Tibial nerve (tissue), 4 donors: ENCODE measurements at regions not wholly inside any gene's neighbourhood (a gene's known extent, or its start where the extent isn't known, plus 50 kb on each side); places are given as distances from the start of the nearest gene placed in this dataset.

ENCODE experiments used
- DNase-seq, 2 donors: peaks; one replicate each; pipeline ENCODE4 v3.0.0-alpha.2; 2019; ENCODE audit warnings: low spot score in 2 of 2
- H3K27ac ChIP-seq, 4 donors: fragments of 200-600 bp; sonication (generic) in 3 of 4; one replicate each; pipeline ENCODE4 v1.5.1; 2017 to 2019; ENCODE audit warnings: mild to moderate bottlenecking in 1 of 4
- H3K27me3 ChIP-seq, 2 donors: fragments of 200-600 bp; sonication (generic) in 1 of 2; one replicate each; pipeline versions ENCODE4 v1.5.1 to v1.6.0; 2017 to 2019
- H3K36me3 ChIP-seq, 3 donors: fragments of 200-600 bp; sonication (generic); one replicate each; pipeline ENCODE4 v1.5.1; 2018 to 2019
- H3K4me1 ChIP-seq, 4 donors: fragments of 200-600 bp; sonication (generic) in 3 of 4; one replicate each; pipeline ENCODE4 v1.5.1; 2017 to 2019
- H3K4me3 ChIP-seq, 4 donors: fragments of 200-600 bp; sonication (generic) in 3 of 4; one replicate each; pipeline ENCODE4 v1.5.1; 2017 to 2019; ENCODE audit warnings: mild to moderate bottlenecking in 1 of 4, moderate library complexity in 1 of 4
- H3K9me3 ChIP-seq, 4 donors: fragments of 200-600 bp; sonication (generic) in 3 of 4; one replicate each; pipeline ENCODE4 v1.5.1; 2017 to 2019
- EP300 ChIP-seq, 2 donors: sonication (generic); formaldehyde crosslinking; IDR thresholded peaks; one replicate each; pipeline ENCODE4 v1.6.1; 2017; ENCODE audit warnings: antibody characterized with exemption in 2 of 2, mild to moderate bottlenecking in 1 of 2
- POLR2A ChIP-seq, 2 donors: fragments of 450-650 bp; IDR thresholded peaks; one replicate each; pipeline ENCODE4 v1.6.1; 2017; ENCODE audit warnings: antibody characterized with exemption in 2 of 2, mild to moderate bottlenecking in 2 of 2, moderate library complexity in 2 of 2
- WGBS, 2 donors: methylation state at CpG; one replicate each; pipeline ENCODE4 v1.1.5; 2018; 5-methylcytosine and 5-hydroxymethylcytosine counted together
- TF ChIP-seq, protein P1 (sequence below), 5 experiments: fragments of 200-600 bp in 3 of 5; fragments of 450-650 bp in 2 of 5; sonication (generic) in 3 of 5; IDR thresholded peaks; one replicate each; pipeline ENCODE4 v1.5.1; 2016 to 2019; ENCODE audit warnings: antibody characterized with exemption in 5 of 5, mild to moderate bottlenecking in 3 of 5, moderate library complexity in 2 of 5

- 35 to 41% methylated on average over 4 of the region's 4 CpGs for WGBS, 2 donors
Measured at GRCh38 chr11:79592406-79592805, 151.6 kb upstream of the TENM4 start.

DNA sequence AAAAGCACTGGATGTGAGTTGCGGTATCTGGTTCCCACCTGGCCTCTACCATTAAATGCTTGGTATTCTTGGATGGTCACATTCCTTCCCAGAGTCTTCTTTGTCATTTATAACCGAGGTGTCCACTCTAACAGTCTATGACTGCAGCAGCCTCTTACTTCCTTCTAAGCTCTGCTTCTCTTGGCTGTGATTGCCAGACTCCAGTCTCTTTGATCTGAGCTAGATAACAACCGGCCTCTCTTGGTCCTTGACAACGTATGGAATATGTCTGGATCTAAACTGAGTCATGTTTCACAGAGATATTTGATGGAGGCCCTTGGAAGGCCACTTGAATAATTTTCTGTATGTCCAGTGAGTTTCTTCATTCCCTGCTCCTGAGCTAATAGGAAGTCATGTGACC is 141.6 kb upstream of the TENM4 start:
- Histone ChIP-seq H3K27ac (no peak overlapping the region), H3K9me3 (peaks cover 0 to 8% (median 0%) of the 10 kb centered on the region in 4 donors), H3K27me3 (no peaks in the 10 kb centered on the region), H3K4me3 (no peak overlapping the region), H3K36me3 (no peaks in the 10 kb centered on the region), H3K4me1 (no peaks in the 10 kb centered on the region)
- WGBS, 2 donors = 63 to 70% methylated on average over 4 of the region's 4 CpGs
- no peak for DNase-seq
- TF ChIP-seq EP300 (IDR thresholded peaks at IDR 0.05) (no peak), POLR2A (IDR thresholded peaks at IDR 0.05) (no peak)
- TF ChIP-seq, protein P1, sequence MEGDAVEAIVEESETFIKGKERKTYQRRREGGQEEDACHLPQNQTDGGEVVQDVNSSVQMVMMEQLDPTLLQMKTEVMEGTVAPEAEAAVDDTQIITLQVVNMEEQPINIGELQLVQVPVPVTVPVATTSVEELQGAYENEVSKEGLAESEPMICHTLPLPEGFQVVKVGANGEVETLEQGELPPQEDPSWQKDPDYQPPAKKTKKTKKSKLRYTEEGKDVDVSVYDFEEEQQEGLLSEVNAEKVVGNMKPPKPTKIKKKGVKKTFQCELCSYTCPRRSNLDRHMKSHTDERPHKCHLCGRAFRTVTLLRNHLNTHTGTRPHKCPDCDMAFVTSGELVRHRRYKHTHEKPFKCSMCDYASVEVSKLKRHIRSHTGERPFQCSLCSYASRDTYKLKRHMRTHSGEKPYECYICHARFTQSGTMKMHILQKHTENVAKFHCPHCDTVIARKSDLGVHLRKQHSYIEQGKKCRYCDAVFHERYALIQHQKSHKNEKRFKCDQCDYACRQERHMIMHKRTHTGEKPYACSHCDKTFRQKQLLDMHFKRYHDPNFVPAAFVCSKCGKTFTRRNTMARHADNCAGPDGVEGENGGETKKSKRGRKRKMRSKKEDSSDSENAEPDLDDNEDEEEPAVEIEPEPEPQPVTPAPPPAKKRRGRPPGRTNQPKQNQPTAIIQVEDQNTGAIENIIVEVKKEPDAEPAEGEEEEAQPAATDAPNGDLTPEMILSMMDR (IDR thresholded peaks at IDR 0.05) = no peak

More at GRCh38 chr11:79592406-79592805, 151.6 kb upstream of the TENM4 start:
- H3K4me3 ChIP-seq = no peak overlapping the region
- H3K9me3 ChIP-seq = peaks cover 0 to 4% (median 0%) of the 10 kb centered on the region in 4 donors
- H3K27me3 ChIP-seq = no peaks in the 10 kb centered on the region
- H3K36me3 ChIP-seq = no peaks in the 10 kb centered on the region
- TF ChIP-seq, protein P1 (IDR thresholded peaks at IDR 0.05) = no peak
- TF ChIP-seq POLR2A (IDR thresholded peaks at IDR 0.05) = no peak
- TF ChIP-seq EP300 (IDR thresholded peaks at IDR 0.05) = no peak
- no peak overlapping the region for H3K27ac ChIP-seq
- DNase-seq = no peak
- H3K4me1 ChIP-seq = no peaks in the 10 kb centered on the region

- Histone ChIP-seq H3K4me1 (no peaks in the 10 kb centered on the region), H3K9me3 (no peaks in the 10 kb centered on the region), H3K27ac (no peak overlapping the region), H3K27me3 (no peaks in the 10 kb centered on the region), H3K4me3 (no peak overlapping the region), H3K36me3 (no peaks in the 10 kb centered on the region)
- WGBS, 2 donors = 75 to 83% methylated on average over 2 of the region's 2 CpGs
- DNase-seq = no peak
- TF ChIP-seq EP300 (IDR thresholded peaks at IDR 0.05) (no peak), POLR2A (IDR thresholded peaks at IDR 0.05) (no peak)
- TF ChIP-seq, protein P1 (IDR thresholded peaks at IDR 0.05) = no peak
Measured at GRCh38 chr11:79579063-79579462, 138.2 kb upstream of the TENM4 start.

DNA sequence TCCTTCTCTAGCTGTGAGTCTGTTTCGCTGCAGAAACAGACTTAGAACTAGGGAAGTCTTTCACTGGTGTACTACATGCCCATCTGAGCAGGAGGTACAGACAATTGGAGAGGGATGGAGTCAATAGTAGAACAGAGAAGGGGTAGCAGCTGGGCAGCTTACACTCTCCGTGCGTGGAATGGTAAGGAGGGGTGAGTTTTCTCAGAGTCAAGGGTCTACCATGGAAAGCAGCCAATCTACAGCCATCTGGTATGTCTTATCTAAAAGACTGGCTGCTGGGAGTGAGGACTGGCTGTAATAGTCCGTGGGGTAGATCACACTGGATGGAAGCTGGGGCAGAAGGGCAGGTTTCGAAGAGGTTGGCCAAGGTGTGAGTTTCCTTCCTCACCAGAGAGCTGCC is 137.3 kb upstream of the TENM4 start:
- no peak for TF ChIP-seq POLR2A (IDR thresholded peaks at IDR 0.05)
- TF ChIP-seq, protein P1 (IDR thresholded peaks at IDR 0.05) = no peak
- no peak for TF ChIP-seq EP300 (IDR thresholded peaks at IDR 0.05)
- WGBS, 2 donors = 65 to 82% methylated on average over 5 of the region's 5 CpGs
- DNase-seq = no peak
- no peaks in the 10 kb centered on the region for H3K27me3 ChIP-seq
- H3K4me3 ChIP-seq = no peak overlapping the region
- H3K9me3 ChIP-seq = no peaks in the 10 kb centered on the region
- H3K36me3 ChIP-seq = no peaks in the 10 kb centered on the region
- no peak overlapping the region for H3K27ac ChIP-seq
- no peaks in the 10 kb centered on the region for H3K4me1 ChIP-seq

DNA sequence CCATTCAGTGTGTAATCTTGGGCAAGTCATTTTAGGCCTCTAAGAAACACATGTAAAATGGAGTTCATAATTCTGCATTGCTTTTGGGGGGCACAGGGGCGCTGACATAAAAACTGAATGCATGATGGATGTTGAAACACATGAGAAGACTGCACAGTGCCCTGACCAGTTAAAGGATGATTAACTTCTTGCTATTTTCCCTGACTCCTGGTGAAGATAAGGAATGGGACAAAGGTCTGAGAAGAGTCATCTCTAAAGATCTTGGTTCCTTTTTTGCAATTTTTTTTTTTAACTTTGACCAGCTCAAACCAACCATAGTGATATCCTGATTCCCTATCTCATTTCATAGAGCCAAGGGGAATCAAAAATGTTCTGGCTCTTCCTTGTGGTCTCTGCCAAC is 134.9 kb upstream of the TENM4 start:
- Histone ChIP-seq H3K27ac (no peak overlapping the region), H3K9me3 (no peaks in the 10 kb centered on the region), H3K4me1 (no peaks in the 10 kb centered on the region), H3K27me3 (no peaks in the 10 kb centered on the region), H3K4me3 (no peak overlapping the region), H3K36me3 (no peaks in the 10 kb centered on the region)
- no peak for TF ChIP-seq POLR2A (IDR thresholded peaks at IDR 0.05)
- TF ChIP-seq, protein P1 (IDR thresholded peaks at IDR 0.05) = no peak
- no peak for DNase-seq
- WGBS, 2 donors = 58 to 77% methylated on average over 1 of the region's 1 CpG
